Esophagus muscularis mucosa (tissue), 4 donors: ENCODE measurements at regions not wholly inside any gene's neighbourhood (a gene's known extent, or its start where the extent isn't known, plus 50 kb on each side); places are given as distances from the start of the nearest gene placed in this dataset.
"Not testable (repeated sequence)": the region's sequence is repeated elsewhere in the genome, so short reads cannot be mapped to it uniquely, and the experiment has no call there.

Experiments used
- DNase-seq: peaks from one replicate; pipeline ENCODE4 v3.0.0-alpha.2; 2017; ENCODE audit errors: extremely low spot score
- H3K27ac ChIP-seq, 4 donors: fragments of 200-600 bp; sonication (generic); replicated peaks in 1 of 4; 1 replicate in 3 of 4; 2 replicates in 1 of 4; pipeline ENCODE4 v1.5.1; 2016 to 2019; ENCODE audit warnings: mild to moderate bottlenecking in 1 of 4
- H3K27me3 ChIP-seq, 4 donors: fragments of 200-600 bp; sonication (generic); one replicate each; pipeline versions ENCODE4 v1.5.1 to v1.6.0; 2016 to 2019
- H3K36me3 ChIP-seq, 4 donors: fragments of 200-600 bp; sonication (generic); one replicate each; pipeline ENCODE4 v1.5.1; 2016 to 2019
- H3K4me1 ChIP-seq, 4 donors: fragments of 200-600 bp; sonication (generic); one replicate each; pipeline ENCODE4 v1.5.1; 2016 to 2019
- H3K4me3 ChIP-seq, 4 donors: fragments of 200-600 bp; sonication (generic); 1 replicate in 2 of 4; 2 replicates in 2 of 4; pipeline ENCODE4 v1.5.1; 2016 to 2019; ENCODE audit warnings: mild to moderate bottlenecking in 4 of 4, moderate library complexity in 1 of 4
- H3K9me3 ChIP-seq, 4 donors: fragments of 200-600 bp; sonication (generic); 1 replicate in 3 of 4; 2 replicates in 1 of 4; pipeline ENCODE4 v1.5.1; 2016 to 2019
- EP300 ChIP-seq: sonication (generic); formaldehyde crosslinking; IDR thresholded peaks from one replicate; pipeline ENCODE4 v1.6.1; 2017; ENCODE audit warnings: antibody characterized with exemption
- POLR2A ChIP-seq: fragments of 450-650 bp; IDR thresholded peaks from one replicate; pipeline ENCODE4 v1.6.1; 2017; ENCODE audit warnings: antibody characterized with exemption, moderate library complexity, mild to moderate bottlenecking, low read depth
- POLR2AphosphoS5 ChIP-seq, 2 donors: sonication (generic); formaldehyde crosslinking; IDR thresholded peaks; one replicate each; pipeline ENCODE4 v1.6.1; 2017; ENCODE audit warnings: antibody characterized with exemption in 2 of 2
- whole genome bisulfite sequencing: methylation state at CpG from one replicate; pipeline ENCODE4 v1.1.5; 2018; 5-methylcytosine and 5-hydroxymethylcytosine counted together
- intact Hi-C: fragments of 100-400 bp; cut with DNase I; formaldehyde crosslinking; loops from one replicate; pipeline ENCODE4 v1.15.1; 2023
- TF ChIP-seq, protein P1 (sequence below), 3 experiments: fragments of 200-600 bp in 2 of 3; fragments of 450-650 bp in 1 of 3; sonication (generic) in 2 of 3; IDR thresholded peaks; one replicate each; pipeline ENCODE4 v1.5.1; 2017 to 2019; ENCODE audit warnings: antibody characterized with exemption in 3 of 3, mild to moderate bottlenecking in 2 of 3, moderate library complexity in 1 of 3

DNA sequence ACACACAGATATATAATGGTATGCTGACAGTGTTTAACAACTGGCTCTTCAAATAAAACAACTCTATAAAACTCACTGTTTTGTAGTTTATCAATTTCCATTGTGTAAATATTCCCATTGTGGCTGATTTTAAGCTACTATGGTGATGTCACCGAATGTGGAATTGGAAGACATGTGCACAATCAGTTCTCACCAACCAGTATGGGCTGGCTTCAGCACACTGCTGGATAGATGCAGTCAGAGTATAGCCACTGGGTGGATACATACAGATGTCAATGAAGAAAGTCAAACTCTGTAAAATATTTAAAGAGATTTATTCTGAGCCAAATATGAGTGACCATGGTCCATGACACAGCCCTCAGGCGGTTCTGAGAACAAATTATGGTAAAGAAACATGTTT lies 475.9 kb upstream of the SMARCA2 start:
- no peak for DNase-seq
- no peak overlapping the region for H3K4me3 ChIP-seq
- no peaks in the 10 kb centered on the region for H3K27me3 ChIP-seq
- no peaks in the 10 kb centered on the region for H3K4me1 ChIP-seq
- WGBS, result 83% methylated on average over 2 of the region's 2 CpGs
- H3K9me3 ChIP-seq, result no peaks in the 10 kb centered on the region
- TF ChIP-seq POLR2AphosphoS5 (IDR thresholded peaks at IDR 0.05) (no peak), EP300 (no peak), POLR2A (no peak)
- TF ChIP-seq, protein P1, sequence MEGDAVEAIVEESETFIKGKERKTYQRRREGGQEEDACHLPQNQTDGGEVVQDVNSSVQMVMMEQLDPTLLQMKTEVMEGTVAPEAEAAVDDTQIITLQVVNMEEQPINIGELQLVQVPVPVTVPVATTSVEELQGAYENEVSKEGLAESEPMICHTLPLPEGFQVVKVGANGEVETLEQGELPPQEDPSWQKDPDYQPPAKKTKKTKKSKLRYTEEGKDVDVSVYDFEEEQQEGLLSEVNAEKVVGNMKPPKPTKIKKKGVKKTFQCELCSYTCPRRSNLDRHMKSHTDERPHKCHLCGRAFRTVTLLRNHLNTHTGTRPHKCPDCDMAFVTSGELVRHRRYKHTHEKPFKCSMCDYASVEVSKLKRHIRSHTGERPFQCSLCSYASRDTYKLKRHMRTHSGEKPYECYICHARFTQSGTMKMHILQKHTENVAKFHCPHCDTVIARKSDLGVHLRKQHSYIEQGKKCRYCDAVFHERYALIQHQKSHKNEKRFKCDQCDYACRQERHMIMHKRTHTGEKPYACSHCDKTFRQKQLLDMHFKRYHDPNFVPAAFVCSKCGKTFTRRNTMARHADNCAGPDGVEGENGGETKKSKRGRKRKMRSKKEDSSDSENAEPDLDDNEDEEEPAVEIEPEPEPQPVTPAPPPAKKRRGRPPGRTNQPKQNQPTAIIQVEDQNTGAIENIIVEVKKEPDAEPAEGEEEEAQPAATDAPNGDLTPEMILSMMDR (IDR thresholded peaks at IDR 0.05), result no peak
- intact Hi-C loops, result no loop called here
- no peaks in the 10 kb centered on the region for H3K36me3 ChIP-seq
- no peak overlapping the region for H3K27ac ChIP-seq

- no peak for DNase-seq
- 38% methylated on average over 1 of the region's 1 CpG for WGBS
- H3K4me3 ChIP-seq, result no peak overlapping the region
- no peaks in the 10 kb centered on the region for H3K9me3 ChIP-seq
- intact Hi-C loops, result no loop called here
- no peaks in the 10 kb centered on the region for H3K27me3 ChIP-seq
- TF ChIP-seq POLR2A (no peak), POLR2AphosphoS5 (IDR thresholded peaks at IDR 0.05) (no peak)
- no peaks in the 10 kb centered on the region for H3K36me3 ChIP-seq
- H3K4me1 ChIP-seq, result no peaks in the 10 kb centered on the region
- H3K27ac ChIP-seq, result no peak overlapping the region
These were observed 464.5 kb upstream of the SMARCA2 start for GRCh38 chr9:1550636-1551035.

DNA sequence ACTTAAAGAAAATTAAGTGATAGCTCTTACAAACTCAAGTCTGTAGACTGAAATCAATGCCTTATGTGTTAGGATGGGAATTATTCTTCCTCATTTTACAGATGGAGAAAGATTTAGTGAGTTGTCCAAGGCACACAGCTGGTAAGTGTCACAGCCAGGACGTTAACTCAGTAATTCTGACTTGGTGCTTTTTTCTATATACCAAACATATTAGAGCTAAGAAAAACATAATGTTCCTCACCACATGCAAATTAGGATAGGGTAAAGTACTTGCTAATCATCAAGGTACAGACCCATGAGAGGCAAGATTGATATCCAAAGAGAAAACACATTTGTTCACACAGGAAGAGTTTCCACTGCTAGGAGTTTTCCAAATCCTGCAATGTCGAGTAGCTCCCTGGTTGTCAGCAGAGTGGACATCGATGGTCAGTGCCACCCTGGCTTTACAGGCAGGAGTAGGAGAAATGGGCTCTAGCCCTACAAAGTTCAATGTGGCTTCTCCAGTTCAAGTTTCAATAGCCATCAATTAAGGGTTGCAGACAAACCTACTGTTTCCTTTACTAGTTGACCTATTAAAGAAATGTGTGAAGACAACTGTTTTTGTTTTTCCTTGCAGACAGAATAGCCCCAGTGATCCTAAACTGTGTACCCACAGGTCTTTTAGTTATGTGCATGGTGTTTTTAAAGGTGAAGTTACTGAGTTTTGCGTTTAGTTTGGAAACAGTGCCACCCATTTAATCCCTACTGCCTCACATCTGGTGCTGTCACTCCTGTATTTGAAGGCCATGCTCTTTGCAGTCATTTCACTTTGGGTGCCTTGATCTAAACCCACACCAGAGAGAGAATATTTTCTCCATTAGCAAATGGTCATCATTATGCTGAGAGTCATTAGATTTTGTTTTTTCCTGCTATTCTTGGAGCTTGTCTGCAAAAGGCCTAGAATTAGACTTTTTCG lies 460.8 kb upstream of the SMARCA2 start:
- H3K4me3 ChIP-seq, result no peak overlapping the region
- no peaks in the 10 kb centered on the region for H3K4me1 ChIP-seq
- no peak overlapping the region for H3K27ac ChIP-seq
- H3K27me3 ChIP-seq, result no peaks in the 10 kb centered on the region
- WGBS, result 42% methylated on average over 5 of the region's 5 CpGs
- intact Hi-C loops, result no loop called here
- TF ChIP-seq EP300 (no peak), POLR2AphosphoS5 (IDR thresholded peaks at IDR 0.05) (no peak), POLR2A (no peak)
- TF ChIP-seq, protein P1 (IDR thresholded peaks at IDR 0.05), result no peak
- H3K9me3 ChIP-seq, result no peaks in the 10 kb centered on the region
- no peaks in the 10 kb centered on the region for H3K36me3 ChIP-seq
- no peak for DNase-seq

- H3K9me3 ChIP-seq, intact Hi-C loops: not testable (repeated sequence)
These were observed 456.5 kb upstream of the SMARCA2 start for GRCh38 chr9:1558666-1559065.

GRCh38 chr9:1575939-1576338 lies 439.2 kb upstream of the SMARCA2 start:
- H3K4me3 ChIP-seq, result no peak overlapping the region
- intact Hi-C loops, result no loop called here
- no peak for DNase-seq
- WGBS, result 80% methylated on average over 1 of the region's 1 CpG
- H3K27me3 ChIP-seq, result no peaks in the 10 kb centered on the region
- H3K9me3 ChIP-seq, result peaks cover 0 to 12% (median 2%) of the 10 kb centered on the region in 4 donors
- no peaks in the 10 kb centered on the region for H3K4me1 ChIP-seq
- no peaks in the 10 kb centered on the region for H3K36me3 ChIP-seq
- no peak overlapping the region for H3K27ac ChIP-seq
- no peak for TF ChIP-seq EP300
- TF ChIP-seq POLR2A, result no peak
- TF ChIP-seq, protein P1 (IDR thresholded peaks at IDR 0.05), result no peak
- TF ChIP-seq POLR2AphosphoS5 (IDR thresholded peaks at IDR 0.05), result no peak

More at GRCh38 chr9:1558666-1559065, 456.5 kb upstream of the SMARCA2 start:
- not testable (repeated sequence) for H3K4me3 ChIP-seq, H3K27ac ChIP-seq, DNase-seq, H3K27me3 ChIP-seq, H3K4me1 ChIP-seq, H3K36me3 ChIP-seq
- 95% methylated on average over 10 of the region's 10 CpGs for WGBS
